OCI-LY3 (cell line): ENCODE measurements at regions not wholly inside any gene's neighbourhood (a gene's known extent, or its start where the extent isn't known, plus 50 kb on each side); places are given as distances from the start of the nearest gene placed in this dataset.

ENCODE experiments used
- EZH2phosphoT487 ChIP-seq: fragments of 200-600 bp; shearing (Covaris generic); IDR thresholded peaks from 2 replicates; pipeline ENCODE4 v1.6.1; 2018; ENCODE audit warnings: antibody characterized with exemption, mixed run types, low read depth
- TF ChIP-seq, protein P1 (sequence below): fragments of 200-600, 300-600 bp; sonication (generic); IDR thresholded peaks from 2 replicates; pipeline ENCODE4 v1.5.1; 2014; ENCODE audit warnings: antibody characterized with exemption, low read length, low read depth

GRCh38 chr18:44520981-44521667, 159.6 kb upstream of the SETBP1 start:
- TF ChIP-seq, protein P1, sequence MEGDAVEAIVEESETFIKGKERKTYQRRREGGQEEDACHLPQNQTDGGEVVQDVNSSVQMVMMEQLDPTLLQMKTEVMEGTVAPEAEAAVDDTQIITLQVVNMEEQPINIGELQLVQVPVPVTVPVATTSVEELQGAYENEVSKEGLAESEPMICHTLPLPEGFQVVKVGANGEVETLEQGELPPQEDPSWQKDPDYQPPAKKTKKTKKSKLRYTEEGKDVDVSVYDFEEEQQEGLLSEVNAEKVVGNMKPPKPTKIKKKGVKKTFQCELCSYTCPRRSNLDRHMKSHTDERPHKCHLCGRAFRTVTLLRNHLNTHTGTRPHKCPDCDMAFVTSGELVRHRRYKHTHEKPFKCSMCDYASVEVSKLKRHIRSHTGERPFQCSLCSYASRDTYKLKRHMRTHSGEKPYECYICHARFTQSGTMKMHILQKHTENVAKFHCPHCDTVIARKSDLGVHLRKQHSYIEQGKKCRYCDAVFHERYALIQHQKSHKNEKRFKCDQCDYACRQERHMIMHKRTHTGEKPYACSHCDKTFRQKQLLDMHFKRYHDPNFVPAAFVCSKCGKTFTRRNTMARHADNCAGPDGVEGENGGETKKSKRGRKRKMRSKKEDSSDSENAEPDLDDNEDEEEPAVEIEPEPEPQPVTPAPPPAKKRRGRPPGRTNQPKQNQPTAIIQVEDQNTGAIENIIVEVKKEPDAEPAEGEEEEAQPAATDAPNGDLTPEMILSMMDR = no peak
- no peak for TF ChIP-seq EZH2phosphoT487
